Activated naive CD4-positive, alpha-beta T cell treated with anti-CD3 and anti-CD28 coated beads, Interleukin-2, amount 50 U/mL, for 16 hours (primary cell): ENCODE measurements at regions not wholly inside any gene's neighbourhood (a gene's known extent, or its start where the extent isn't known, plus 50 kb on each side); places are given as distances from the start of the nearest gene placed in this dataset.

Experiments
- DNase-seq: peaks from one replicate; pipeline ENCODE4 v3.0.0-alpha.2; 2020

- no peak for DNase-seq
Measured at GRCh38 chr12:94706250-94706661, 55.9 kb upstream of the TMCC3 start.

- no peak for DNase-seq
Measured at GRCh38 chr12:94705676-94706075, 55.3 kb upstream of the TMCC3 start.

GRCh38 chr12:94704452-94705306 is 54.3 kb upstream of the TMCC3 start:
- no peak for DNase-seq

GRCh38 chr12:94702696-94703095 is 52.3 kb upstream of the TMCC3 start:
- DNase-seq: no peak

- DNase-seq: no peak
Measured at GRCh38 chr12:94701711-94702110, 51.4 kb upstream of the TMCC3 start.

GRCh38 chr12:94700662-94701061 is 50.3 kb upstream of the TMCC3 start:
- DNase-seq: no peak
